SK-N-SH (cell line): ENCODE measurements at regions not wholly inside any gene's neighbourhood (a gene's known extent, or its start where the extent isn't known, plus 50 kb on each side); places are given as distances from the start of the nearest gene placed in this dataset.

Experiments used
- CTCF ChIA-PET: fragments of 300-600, 350-600 bp; formaldehyde crosslinking; extraction: SDS; loops from one replicate; lab custom pipeline; 2021; lab: Yijun Ruan, JAX
- POLR2A ChIA-PET: fragments of 350-600 bp; sonication (Branson Sonifier 250); formaldehyde crosslinking; extraction: SDS; loops from one replicate; lab custom pipeline; 2020; ENCODE audit warnings: antibody characterized with exemption, inconsistent platforms; lab: Yijun Ruan, JAX
- DNase-seq: peaks from one replicate; pipeline ENCODE4 v3.0.0; 2012
- H2AFZ ChIP-seq: fragments of 200-600 bp; sonication (generic); 2 replicates; pipeline ENCODE4 v1.8.1; 2016; ENCODE audit warnings: antibody characterized with exemption, mild to moderate bottlenecking, low read depth
- H3F3A ChIP-seq: fragments of 200-600 bp; sonication (generic); replicated peaks from 2 replicates; pipeline ENCODE3; 2016; ENCODE audit warnings: antibody characterized with exemption, mild to moderate bottlenecking; ENCODE audit not compliant: insufficient read depth
- H3K27ac ChIP-seq, 2 experiments: fragments of 200-500 bp in 1 of 2; fragments of 200-600 bp in 1 of 2; sonication (Bioruptor generic) in 1 of 2; sonication (generic), shearing (Covaris generic) in 1 of 2; 2 replicates each; pipeline versions ENCODE4 v1.5.1 to v1.6.1; 2014 to 2016; ENCODE audit warnings: low read depth in 2 of 2, inconsistent platforms in 1 of 2, low read length in 1 of 2, mild to moderate bottlenecking in 1 of 2, mixed read lengths in 1 of 2
- H3K27me3 ChIP-seq: fragments of 200-600 bp; sonication (generic), shearing (Covaris generic); 2 replicates; pipeline ENCODE4 v1.6.1; 2016; ENCODE audit warnings: mixed run types; ENCODE audit not compliant: insufficient read depth
- H3K36me3 ChIP-seq, 2 experiments: fragments of 200-500 bp in 1 of 2; fragments of 200-600 bp in 1 of 2; sonication (Bioruptor generic) in 1 of 2; sonication (generic) in 1 of 2; replicated peaks in 1 of 2; 2 replicates each; pipeline versions ENCODE3 to v1.5.1; 2014 to 2016; ENCODE audit warnings: low read length in 1 of 2, mild to moderate bottlenecking in 1 of 2; ENCODE audit not compliant: insufficient read depth in 2 of 2, control insufficient read depth in 1 of 2
- H3K4me1 ChIP-seq, 2 experiments: fragments of 200-500 bp in 1 of 2; fragments of 200-600 bp in 1 of 2; sonication (Bioruptor generic) in 1 of 2; sonication (generic), shearing (Covaris generic) in 1 of 2; 2 replicates each; pipeline versions ENCODE4 v1.5.1 to v1.6.1; 2014 to 2016; ENCODE audit warnings: low read depth in 1 of 2, low read length in 1 of 2, mixed run types in 1 of 2; ENCODE audit not compliant: insufficient read depth in 2 of 2, control insufficient read depth in 1 of 2
- H3K4me2 ChIP-seq: fragments of 200-600 bp; sonication (generic), shearing (Covaris generic); 2 replicates; pipeline ENCODE4 v1.6.1; 2017; ENCODE audit warnings: mixed run types
- H3K4me3 ChIP-seq, 2 experiments: fragments of 200-500 bp in 1 of 2; fragments of 200-600 bp in 1 of 2; sonication (Bioruptor generic) in 1 of 2; sonication (generic), shearing (Covaris generic) in 1 of 2; 2 replicates each; pipeline versions ENCODE4 v1.5.1 to v1.8.1; 2014 to 2016; ENCODE audit warnings: low read depth in 2 of 2, inconsistent platforms in 1 of 2, low read length in 1 of 2, mild to moderate bottlenecking in 1 of 2, mixed read lengths in 1 of 2, moderate library complexity in 1 of 2
- H3K79me2 ChIP-seq: fragments of 200-600 bp; sonication (generic); 2 replicates; pipeline ENCODE4 v1.8.1; 2017; ENCODE audit warnings: mild to moderate bottlenecking; ENCODE audit not compliant: insufficient read depth
- H3K9ac ChIP-seq: fragments of 200-600 bp; sonication (generic); 2 replicates; pipeline ENCODE4 v1.6.1; 2017; ENCODE audit warnings: mixed run types
- H3K9me2 ChIP-seq: fragments of 200-600 bp; sonication (generic); 2 replicates; pipeline ENCODE4 v1.6.1; 2017; ENCODE audit warnings: mixed run types
- H3K9me3 ChIP-seq: fragments of 200-600 bp; sonication (generic); 2 replicates; pipeline ENCODE4 v1.6.1; 2017; ENCODE audit warnings: mixed run types, mild to moderate bottlenecking, moderate library complexity
- H4K20me1 ChIP-seq: fragments of 200-600 bp; sonication (generic); 2 replicates; pipeline ENCODE4 v1.6.1; 2017; ENCODE audit warnings: mild to moderate bottlenecking, mixed run types; ENCODE audit not compliant: insufficient read depth
- CHD2 ChIP-seq: fragments of 150-350 bp; IDR thresholded peaks from 2 replicates; pipeline ENCODE4 v1.6.1; 2018; ENCODE audit warnings: low read length; ENCODE audit not compliant: partially characterized antibody
- EZH2phosphoT487 ChIP-seq: fragments of 200-600 bp; sonication (generic); IDR thresholded peaks from 2 replicates; pipeline ENCODE4 v1.6.1; 2017; ENCODE audit warnings: low read depth, mixed run types, mild to moderate bottlenecking, antibody characterized with exemption, moderate library complexity, borderline replicate concordance
- GABPA ChIP-seq: IDR thresholded peaks from 2 replicates; pipeline ENCODE4 v1.4.0; 2012; ENCODE audit warnings: low read depth, mild to moderate bottlenecking
- GATA2 ChIP-seq: sonication (generic); formaldehyde crosslinking; IDR thresholded peaks from 2 replicates; pipeline ENCODE4 v1.5.0; 2020; ENCODE audit warnings: mild to moderate bottlenecking, missing genetic modification reagents
- MEF2A ChIP-seq: IDR thresholded peaks from 2 replicates; pipeline ENCODE4 v1.4.0; 2012; ENCODE audit warnings: low read depth, borderline replicate concordance
- NFIC ChIP-seq: IDR thresholded peaks from 2 replicates; pipeline ENCODE4 v1.4.0; 2012; ENCODE audit warnings: borderline replicate concordance
- PBX3 ChIP-seq: IDR thresholded peaks from 2 replicates; pipeline ENCODE4; 2012
- RAD21 ChIP-seq: IDR thresholded peaks from 2 replicates; pipeline ENCODE4 v1.6.1; 2012; ENCODE audit warnings: mild to moderate bottlenecking, low read length
- REST ChIP-seq: IDR thresholded peaks from 2 replicates; pipeline ENCODE4 v1.6.1; 2012; ENCODE audit warnings: mild to moderate bottlenecking, low read depth, low read length, moderate library complexity
- RXRA ChIP-seq: IDR thresholded peaks from 2 replicates; pipeline ENCODE4 v1.4.0; 2012; ENCODE audit warnings: low read depth, mild to moderate bottlenecking, borderline replicate concordance
- SIN3A ChIP-seq: IDR thresholded peaks from 2 replicates; pipeline ENCODE4 v1.6.1; 2012; ENCODE audit warnings: low read depth, mild to moderate bottlenecking, low read length, moderate library complexity, borderline replicate concordance
- TCF12 ChIP-seq: IDR thresholded peaks from 2 replicates; pipeline ENCODE4 v1.4.0; 2012
- WGBS: methylation state at CpG from one replicate; pipeline ENCODE4 v1.1.6; 2017; ENCODE audit warnings: low lambda C conversion rate; 5-methylcytosine and 5-hydroxymethylcytosine counted together

GRCh38 chr20:39135885-39136544 is 173.9 kb downstream of the DHX35 start:
- Histone ChIP-seq H3K36me3 (no peaks in the 10 kb centered on the region), H3K27ac (no peak overlapping the region), H2AFZ (no peak overlapping the region), H3K9me3 (no peaks in the 10 kb centered on the region), H3K9ac (no peak overlapping the region), H3K4me2 (no peak overlapping the region), H4K20me1 (no peaks in the 10 kb centered on the region), H3K4me3 (no peak overlapping the region), H3K27me3 (no peaks in the 10 kb centered on the region), H3K4me1 (no peaks in the 10 kb centered on the region; a peak in 1 of 4 replicates), H3K79me2 (no peaks in the 10 kb centered on the region), H3F3A (no peaks in the 10 kb centered on the region), H3K9me2 (no peaks in the 10 kb centered on the region)
- CTCF ChIA-PET: interaction anchor here (2.1 to 3.1 kb wide), 3 partner anchors 24 to 133 kb away, joined by 4 to 17 read pairs (median 9); no protein-coding TSS in a partner anchor
- TF ChIP-seq EZH2phosphoT487 (no peak), CHD2 (no peak), NFIC (no peak), REST (no peak), RAD21 (no peak), TCF12 (no peak)
- WGBS: 77% methylated on average over 14 of the region's 15 CpGs
- DNase-seq: no peak
- POLR2A ChIA-PET: no interaction called here

- TF ChIP-seq MEF2A: no peak
- TF ChIP-seq GATA2 (CRISPR knock-in tag): no peak
- no peak for TF ChIP-seq RXRA
- no peak for TF ChIP-seq PBX3
- no peak for TF ChIP-seq CHD2
- no peak for TF ChIP-seq SIN3A
- no peak for TF ChIP-seq GABPA
- 45% methylated on average over 4 of the region's 4 CpGs for WGBS
These were observed 171.1 kb downstream of the DHX35 start for GRCh38 chr20:39133201-39133600.

More at GRCh38 chr20:39133201-39133600, 171.1 kb downstream of the DHX35 start:
- H3K79me2 ChIP-seq: no peaks in the 10 kb centered on the region
- H4K20me1 ChIP-seq: no peaks in the 10 kb centered on the region
- H3K9ac ChIP-seq: no peak overlapping the region
- no peaks in the 10 kb centered on the region for H3F3A ChIP-seq
- no peak overlapping the region for H2AFZ ChIP-seq
- H3K4me3 ChIP-seq: no peak overlapping the region
- H3K4me1 ChIP-seq: no peaks in the 10 kb centered on the region; a peak in 1 of 4 replicates
- H3K27ac ChIP-seq: no peak overlapping the region
- H3K9me3 ChIP-seq: no peaks in the 10 kb centered on the region
- no peak overlapping the region for H3K4me2 ChIP-seq
- H3K27me3 ChIP-seq: no peaks in the 10 kb centered on the region
- H3K9me2 ChIP-seq: no peaks in the 10 kb centered on the region
- H3K36me3 ChIP-seq: no peaks in the 10 kb centered on the region
- DNase-seq: no peak
- ChIA-PET CTCF (interaction anchor here (1.0 kb wide), 1 partner anchor 1813 kb away, joined by 3 read pairs; no protein-coding TSS in a partner anchor), POLR2A (no interaction called here)
